HEK293T (cell line): ENCODE measurements at regions not wholly inside any gene's neighbourhood (a gene's known extent, or its start where the extent isn't known, plus 50 kb on each side); places are given as distances from the start of the nearest gene placed in this dataset.

Source experiments
- CTCF ChIA-PET: fragments of 350-600 bp; formaldehyde crosslinking; extraction: SDS; loops from one replicate; lab custom pipeline; 2021; ENCODE audit warnings: antibody characterized with exemption, inconsistent platforms; lab: Yijun Ruan, JAX
- POLR2A ChIA-PET: fragments of 350-600 bp; formaldehyde crosslinking; extraction: SDS; loops from one replicate; lab custom pipeline; 2020; ENCODE audit warnings: antibody characterized with exemption, inconsistent platforms; lab: Yijun Ruan, JAX
- DNase-seq: peaks from one replicate; pipeline ENCODE4 v3.0.0; 2012; ENCODE audit warnings: mixed read lengths; ENCODE audit errors: extremely low spot score
- ARNT ChIP-seq: fragments of 450-650 bp; IDR thresholded peaks from 2 replicates; pipeline ENCODE4 v1.6.1; 2017; ENCODE audit warnings: mild to moderate bottlenecking
- BHLHE40 ChIP-seq: fragments of 450-650 bp; IDR thresholded peaks from 2 replicates; pipeline ENCODE4 v1.6.1; 2016; ENCODE audit warnings: mild to moderate bottlenecking, moderate library complexity, borderline replicate concordance
- CTBP1 ChIP-seq: fragments of 450-650 bp; IDR thresholded peaks from 2 replicates; pipeline ENCODE4 v1.6.1; 2016; ENCODE audit warnings: borderline replicate concordance
- ELF4 ChIP-seq: fragments of 450-650 bp; IDR thresholded peaks from 2 replicates; pipeline ENCODE4 v1.6.1; 2017; ENCODE audit warnings: antibody characterized with exemption
- FOXA1 ChIP-seq: fragments of 450-650 bp; IDR thresholded peaks from 2 replicates; pipeline ENCODE4 v1.6.1; 2016; ENCODE audit warnings: mild to moderate bottlenecking
- FOXK2 ChIP-seq: fragments of 450-650 bp; IDR thresholded peaks from 2 replicates; pipeline ENCODE4 v1.6.1; 2016; ENCODE audit warnings: mild to moderate bottlenecking
- FOXM1 ChIP-seq: fragments of 450-650 bp; IDR thresholded peaks from 2 replicates; pipeline ENCODE4 v1.6.1; 2017; ENCODE audit warnings: mild to moderate bottlenecking, borderline replicate concordance
- HDGF ChIP-seq: fragments of 450-650 bp; IDR thresholded peaks from 2 replicates; pipeline ENCODE4 v1.6.1; 2017; ENCODE audit warnings: antibody characterized with exemption, borderline replicate concordance
- L3MBTL2 ChIP-seq: fragments of 450-650 bp; conservative IDR thresholded peaks from 2 replicates; pipeline ENCODE4 v1.6.1; 2016; ENCODE audit warnings: mild to moderate bottlenecking
- LEF1 ChIP-seq: fragments of 450-650 bp; IDR thresholded peaks from 2 replicates; pipeline ENCODE4 v1.6.1; 2017; ENCODE audit warnings: mild to moderate bottlenecking, borderline replicate concordance
- NFRKB ChIP-seq: fragments of 450-650 bp; IDR thresholded peaks from 2 replicates; pipeline ENCODE4 v1.6.1; 2016; ENCODE audit warnings: mild to moderate bottlenecking, moderate library complexity
- SP1 ChIP-seq: fragments of 450-650 bp; IDR thresholded peaks from 2 replicates; pipeline ENCODE4 v1.6.1; 2017
- SUZ12 ChIP-seq: fragments of 450-650 bp; IDR thresholded peaks from 2 replicates; pipeline ENCODE4 v1.6.1; 2016; ENCODE audit warnings: mild to moderate bottlenecking
- TARDBP ChIP-seq: fragments of 450-650 bp; IDR thresholded peaks from 2 replicates; pipeline ENCODE4 v1.6.1; 2016
- ZNF384 ChIP-seq: fragments of 450-650 bp; IDR thresholded peaks from 2 replicates; pipeline ENCODE4 v1.6.1; 2016
- TF ChIP-seq, protein P1 (sequence below): fragments of 450-650 bp; IDR thresholded peaks from 2 replicates; pipeline ENCODE4 v1.6.1; 2016

DNA sequence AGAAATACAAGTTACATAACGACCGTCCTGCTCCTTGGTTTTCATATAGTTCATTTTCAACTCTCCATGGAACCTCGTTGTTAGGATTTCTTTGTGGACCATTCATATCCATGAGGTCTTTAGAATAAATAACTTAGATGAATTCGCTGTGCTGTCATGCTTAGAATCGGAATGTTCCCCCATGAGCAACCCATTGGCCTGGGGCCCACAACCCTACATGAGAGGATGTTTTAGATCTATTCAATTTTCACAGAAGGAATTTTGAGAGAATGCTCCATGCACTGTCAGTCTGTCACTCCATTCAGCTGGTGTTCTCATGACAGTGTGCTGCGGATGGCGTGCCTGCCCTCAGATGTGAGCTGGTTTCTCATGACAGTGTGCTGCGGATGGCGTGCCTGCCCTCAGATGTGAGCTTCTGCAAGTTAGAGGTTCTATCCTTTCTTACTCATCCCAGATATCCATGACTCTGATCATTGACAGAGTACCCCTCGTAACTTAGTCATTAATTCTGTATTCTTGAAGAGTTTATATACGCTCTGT, 1193.1 kb downstream of the EFNB2 start:
- DNase-seq: no peak
- CTCF ChIA-PET: no interaction called here
- TF ChIP-seq HDGF (no peak), FOXA1 (no peak), NFRKB (no peak), L3MBTL2 (no peak), CTBP1 (no peak), SP1 (no peak), FOXK2 (no peak), FOXM1 (no peak), TARDBP (no peak)
- TF ChIP-seq, protein P1, sequence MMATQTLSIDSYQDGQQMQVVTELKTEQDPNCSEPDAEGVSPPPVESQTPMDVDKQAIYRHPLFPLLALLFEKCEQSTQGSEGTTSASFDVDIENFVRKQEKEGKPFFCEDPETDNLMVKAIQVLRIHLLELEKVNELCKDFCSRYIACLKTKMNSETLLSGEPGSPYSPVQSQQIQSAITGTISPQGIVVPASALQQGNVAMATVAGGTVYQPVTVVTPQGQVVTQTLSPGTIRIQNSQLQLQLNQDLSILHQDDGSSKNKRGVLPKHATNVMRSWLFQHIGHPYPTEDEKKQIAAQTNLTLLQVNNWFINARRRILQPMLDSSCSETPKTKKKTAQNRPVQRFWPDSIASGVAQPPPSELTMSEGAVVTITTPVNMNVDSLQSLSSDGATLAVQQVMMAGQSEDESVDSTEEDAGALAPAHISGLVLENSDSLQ: no peak
- POLR2A ChIA-PET: no interaction called here

- CTCF ChIA-PET: no interaction called here
- TF ChIP-seq SUZ12: no peak
- no peak for TF ChIP-seq ZNF384
- no peak for TF ChIP-seq NFRKB
- POLR2A ChIA-PET: no interaction called here
- no peak for DNase-seq
Observed at GRCh38 chr13:105341758-105342157, 1193.7 kb downstream of the EFNB2 start.

DNA sequence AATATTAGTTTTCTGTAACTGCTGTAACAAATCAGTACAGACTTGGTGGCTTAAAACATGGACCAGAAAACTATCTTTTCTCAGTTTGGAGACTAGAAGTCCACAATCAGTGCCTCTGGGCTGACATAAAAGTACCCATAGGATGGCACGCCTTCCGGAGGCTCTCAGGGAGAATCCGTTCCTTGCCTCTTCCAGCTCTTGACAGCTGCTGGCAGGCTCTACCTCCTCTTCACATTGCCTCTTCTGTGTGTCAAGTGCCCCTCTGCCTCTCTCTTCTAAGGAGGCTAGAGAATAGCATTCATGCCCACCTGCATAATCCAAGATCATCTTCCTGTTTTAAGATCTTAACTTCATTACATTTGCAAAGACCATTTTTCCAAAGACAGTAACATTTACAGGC, 1194.2 kb downstream of the EFNB2 start:
- TF ChIP-seq L3MBTL2 (no peak), FOXK2 (no peak), SP1 (no peak), BHLHE40 (no peak), LEF1 (no peak), TARDBP (no peak), FOXA1 (no peak), CTBP1 (no peak), ARNT (no peak), FOXM1 (no peak), NFRKB (no peak), SUZ12 (no peak), HDGF (no peak), ELF4 (no peak), ZNF384 (no peak)
- TF ChIP-seq, protein P1: no peak
- CTCF ChIA-PET: no interaction called here
- POLR2A ChIA-PET: no interaction called here
- no peak for DNase-seq

- DNase-seq: no peak
- TF ChIP-seq LEF1: no peak
- no peak for TF ChIP-seq SP1
- no peak for TF ChIP-seq TARDBP
- TF ChIP-seq FOXM1: no peak
- no peak for TF ChIP-seq HDGF
- TF ChIP-seq, protein P1: no peak
- no peak for TF ChIP-seq SUZ12
- TF ChIP-seq FOXA1: no peak
- TF ChIP-seq FOXK2: no peak
- no peak for TF ChIP-seq ZNF384
- TF ChIP-seq ARNT: no peak
- no peak for TF ChIP-seq L3MBTL2
- TF ChIP-seq CTBP1: no peak
- no peak for TF ChIP-seq NFRKB
- no peak for TF ChIP-seq BHLHE40
- no peak for TF ChIP-seq ELF4
- ChIA-PET CTCF (no interaction called here), POLR2A (no interaction called here)
Observed at GRCh38 chr13:105340061-105340606, 1195.3 kb downstream of the EFNB2 start.

- DNase-seq: no peak
- ChIA-PET POLR2A (no interaction called here), CTCF (interaction anchor here (0.7 kb wide), 1 partner anchor 25 kb away, joined by 4 read pairs; no protein-coding TSS in a partner anchor)
- TF ChIP-seq CTBP1 (no peak), ELF4 (no peak), FOXA1 (no peak), SUZ12 (no peak), TARDBP (no peak), HDGF (no peak), L3MBTL2 (no peak), NFRKB (no peak), FOXM1 (no peak), SP1 (no peak), BHLHE40 (no peak), ZNF384 (no peak), LEF1 (no peak), ARNT (no peak), FOXK2 (no peak)
- TF ChIP-seq, protein P1: no peak
Observed at GRCh38 chr13:105338773-105339172, 1196.7 kb downstream of the EFNB2 start.
